CD4-positive, alpha-beta T cell treated with Interleukin-10 for 1 hour (primary cell): ENCODE measurements at regions not wholly inside any gene's neighbourhood (a gene's known extent, or its start where the extent isn't known, plus 50 kb on each side); places are given as distances from the start of the nearest gene placed in this dataset.

Experiments used
- DNase-seq: peaks from one replicate; pipeline ENCODE4 v3.0.0-alpha.2; 2020

- no peak for DNase-seq
Observed at GRCh38 chr12:92294676-92295440, 149.2 kb upstream of the BTG1 start.

DNA sequence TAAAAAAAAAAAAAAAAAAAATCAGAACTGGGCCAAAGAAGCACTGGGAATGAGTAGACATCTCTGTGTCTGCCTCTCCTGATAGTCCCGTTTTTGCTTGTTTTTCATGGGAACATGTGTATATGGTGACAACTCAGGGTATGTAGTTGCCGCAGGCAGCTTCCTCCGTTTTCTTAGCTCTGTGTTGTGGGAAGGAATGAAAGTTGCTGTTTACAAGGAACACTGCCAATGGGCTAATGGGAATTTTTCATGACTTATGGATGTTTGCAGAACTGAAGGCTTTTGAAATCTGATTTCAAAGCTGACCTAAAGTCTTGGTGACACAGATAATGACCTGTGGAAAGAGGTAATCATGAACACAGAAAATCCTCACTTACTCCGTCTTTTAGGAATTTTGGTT lies 146.4 kb upstream of the BTG1 start:
- DNase-seq = no peak

- DNase-seq = no peak
Observed at GRCh38 chr12:92290886-92291285, 145.2 kb upstream of the BTG1 start.

DNA sequence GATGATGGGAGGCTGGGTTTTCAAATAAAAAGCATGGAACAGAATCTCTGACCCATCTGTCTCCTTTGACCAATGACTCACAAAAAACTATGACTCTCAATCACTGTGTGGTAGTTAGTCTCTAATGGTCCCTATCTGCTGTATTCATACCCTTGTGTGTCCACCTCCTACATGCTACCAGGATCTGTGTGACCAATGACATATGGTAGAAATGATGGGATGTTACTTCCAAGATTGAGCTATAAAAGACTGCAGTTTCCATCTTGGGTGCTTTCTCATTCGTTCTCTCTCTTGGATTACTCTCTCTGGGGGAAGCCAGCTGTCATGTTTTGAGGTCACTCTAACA lies 144.7 kb upstream of the BTG1 start:
- DNase-seq = no peak

DNA sequence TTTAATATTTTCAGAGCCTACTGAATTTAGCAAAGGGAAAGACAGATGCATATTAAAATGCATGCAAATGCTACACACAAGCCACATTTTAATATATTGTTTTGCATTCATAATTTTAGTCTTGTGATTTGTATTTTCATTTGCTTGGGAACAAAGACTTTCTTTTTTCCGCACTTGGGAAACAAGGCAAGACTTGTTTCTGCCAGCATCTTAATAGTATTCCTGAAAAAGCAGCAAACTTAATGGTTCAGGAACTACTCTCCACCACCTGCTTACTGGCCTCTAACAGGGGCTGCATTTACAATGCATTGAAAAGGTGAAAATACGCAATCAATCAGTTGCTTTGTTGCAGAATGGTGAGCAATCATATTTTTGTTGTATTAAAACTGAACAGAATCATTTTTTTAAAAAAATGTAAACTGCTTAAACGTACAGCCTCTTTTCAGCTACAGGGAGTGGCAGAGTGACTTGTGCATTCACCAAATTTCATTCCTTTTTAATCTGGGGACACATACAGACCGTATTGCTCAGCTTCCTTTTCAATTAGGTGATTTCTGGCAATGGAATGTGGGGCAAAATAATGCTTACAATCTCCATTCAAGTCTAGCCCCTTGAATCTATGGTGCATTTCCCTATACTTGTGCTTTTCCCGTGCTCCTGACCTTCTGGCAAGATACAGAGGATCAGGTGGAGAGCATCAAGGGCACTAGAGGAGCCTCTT lies 144.1 kb upstream of the BTG1 start:
- DNase-seq = no peak

GRCh38 chr12:92288561-92288960 lies 142.9 kb upstream of the BTG1 start:
- no peak for DNase-seq

- no peak for DNase-seq
Observed at GRCh38 chr12:92278378-92278828, 132.8 kb upstream of the BTG1 start.

DNA sequence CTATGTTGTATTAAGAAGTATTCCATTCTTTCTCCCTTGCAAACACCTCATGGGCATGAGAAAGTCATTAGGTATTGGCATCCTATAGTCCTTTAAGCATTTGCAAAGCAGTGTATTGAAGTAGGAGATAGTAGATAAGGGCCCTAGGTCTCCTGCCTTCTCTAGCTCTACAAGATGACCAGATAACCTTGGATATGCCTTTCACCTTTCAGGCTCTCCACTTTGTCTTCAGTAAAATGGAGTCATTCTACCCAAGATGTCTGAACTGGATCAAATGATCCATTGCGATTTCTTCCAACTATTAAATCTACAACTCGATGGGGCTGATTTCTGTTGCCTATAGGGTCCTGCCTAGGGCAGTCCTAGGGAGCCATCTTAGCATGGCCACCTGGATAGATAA lies 132.1 kb upstream of the BTG1 start:
- no peak for DNase-seq

- DNase-seq = no peak
Observed at GRCh38 chr12:92276276-92276675, 130.6 kb upstream of the BTG1 start.

GRCh38 chr12:92275443-92276154 lies 130.0 kb upstream of the BTG1 start:
- DNase-seq = no peak

- DNase-seq = no peak
Observed at GRCh38 chr12:92273076-92273475, 127.4 kb upstream of the BTG1 start.

DNA sequence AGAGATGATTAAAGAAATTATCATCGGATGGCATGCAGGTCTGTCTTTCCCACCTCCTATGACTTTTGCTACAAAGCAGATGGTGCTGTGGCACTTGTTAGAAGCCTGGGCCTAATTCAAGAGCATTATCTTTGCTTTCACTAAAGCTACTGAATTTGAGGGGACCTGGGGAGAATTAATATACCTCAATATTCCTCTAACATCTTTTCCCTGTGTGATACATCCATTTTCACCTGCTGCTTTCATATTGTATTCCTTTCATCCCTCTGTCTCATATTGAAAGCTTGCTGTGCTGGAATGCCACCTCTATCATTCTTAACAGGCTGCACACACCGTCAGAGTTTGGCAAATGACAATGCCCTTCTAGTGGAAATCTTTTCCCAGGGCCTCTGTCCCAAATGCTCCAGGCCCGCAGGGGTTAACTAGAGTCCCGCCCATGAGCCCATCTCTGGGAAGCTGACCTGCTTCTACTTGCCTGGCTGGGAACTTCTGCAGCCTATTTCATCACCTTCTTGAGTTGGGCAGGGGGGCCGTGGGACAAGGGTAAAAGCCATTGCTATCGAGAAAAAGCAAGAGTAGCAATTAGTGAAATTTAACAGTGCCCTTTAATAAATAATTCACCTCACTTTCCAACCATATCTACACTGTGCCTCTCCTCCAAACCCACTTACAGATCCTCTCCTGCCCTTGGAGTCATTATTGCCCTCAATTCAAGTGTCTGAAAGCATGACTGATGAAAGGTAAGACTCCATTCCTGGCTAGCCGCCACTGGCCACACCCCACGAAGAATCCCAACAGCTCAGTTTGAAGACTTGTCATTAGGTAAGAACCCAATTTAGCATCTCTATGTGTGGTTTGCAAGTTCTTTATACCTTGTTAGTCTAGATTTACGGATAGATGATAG lies 126.7 kb upstream of the BTG1 start:
- no peak for DNase-seq

GRCh38 chr12:92271341-92271740 lies 125.7 kb upstream of the BTG1 start:
- DNase-seq = no peak

DNA sequence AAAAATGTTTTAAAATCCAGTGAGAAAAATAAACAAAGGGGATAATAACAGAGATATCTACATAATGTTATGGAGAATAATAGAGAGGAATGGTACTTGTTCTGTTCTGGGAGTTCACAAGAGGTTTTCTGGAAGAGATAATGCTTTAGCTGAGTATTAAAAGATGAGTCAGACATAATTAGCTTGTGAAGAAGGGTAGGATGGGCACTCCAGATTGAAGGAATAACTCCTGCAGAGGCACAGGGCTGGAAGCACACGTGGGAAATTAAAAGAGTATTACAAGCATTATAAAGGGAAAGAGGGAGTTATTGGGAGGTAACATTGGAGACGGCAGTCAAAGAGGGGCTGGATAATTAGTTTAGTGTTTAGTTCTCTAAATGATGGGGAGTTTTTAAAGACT lies 124.9 kb upstream of the BTG1 start:
- no peak for DNase-seq

DNA sequence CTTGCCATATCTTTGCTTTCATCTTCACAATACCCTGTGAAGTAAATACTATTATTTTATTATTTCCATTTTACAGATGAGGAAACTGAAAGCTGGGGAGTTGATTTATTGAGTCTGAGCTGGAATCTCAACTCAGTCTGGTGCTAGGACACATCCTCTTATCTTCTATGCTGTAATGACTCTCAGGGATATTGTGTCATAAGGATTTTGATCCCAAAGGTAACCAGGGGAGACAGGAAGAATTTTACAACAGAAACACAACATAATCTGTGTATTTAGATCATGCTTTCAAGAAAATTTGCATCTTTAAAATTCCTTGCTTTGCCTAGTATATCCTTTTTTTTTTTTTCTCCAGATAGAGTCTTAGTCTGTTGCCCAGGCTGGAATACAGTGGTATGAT lies 123.3 kb upstream of the BTG1 start:
- DNase-seq = no peak

DNA sequence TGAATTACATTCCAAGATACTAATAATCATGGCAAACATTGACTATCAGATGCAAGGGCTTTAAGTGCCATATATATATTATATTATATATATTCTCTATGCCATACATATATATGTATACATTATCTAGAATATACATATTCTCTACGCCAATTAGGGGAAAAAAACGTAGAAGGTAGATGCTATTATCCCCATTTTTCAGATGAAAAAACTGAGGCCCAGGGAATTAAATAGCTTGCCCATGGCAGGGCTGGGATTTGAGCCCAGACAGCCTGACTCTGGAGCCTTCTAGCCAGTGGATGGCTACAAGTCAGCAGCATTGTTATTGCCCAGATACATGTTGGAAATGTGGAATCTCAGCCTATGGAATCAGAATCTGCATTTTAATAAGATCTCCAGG lies 116.0 kb upstream of the BTG1 start:
- no peak for DNase-seq

DNA sequence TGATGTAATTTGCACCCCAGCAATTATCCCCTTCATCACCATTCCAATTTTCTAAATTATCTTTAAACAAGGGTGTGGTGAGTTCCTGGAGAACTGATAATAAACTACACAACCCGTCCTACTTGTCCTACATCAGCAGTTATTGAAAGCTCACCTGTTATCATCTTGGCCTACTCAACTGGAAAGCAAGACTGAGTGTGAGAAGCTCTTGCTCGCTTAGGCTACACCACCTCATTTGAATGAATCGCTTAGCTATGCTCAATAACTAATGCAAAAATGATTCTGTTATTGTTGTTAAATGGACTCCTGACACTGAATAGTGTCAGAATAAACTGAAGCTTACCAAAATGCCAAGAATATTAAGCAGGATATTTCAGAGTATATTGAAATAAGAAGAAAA lies 115.4 kb upstream of the BTG1 start:
- no peak for DNase-seq

DNA sequence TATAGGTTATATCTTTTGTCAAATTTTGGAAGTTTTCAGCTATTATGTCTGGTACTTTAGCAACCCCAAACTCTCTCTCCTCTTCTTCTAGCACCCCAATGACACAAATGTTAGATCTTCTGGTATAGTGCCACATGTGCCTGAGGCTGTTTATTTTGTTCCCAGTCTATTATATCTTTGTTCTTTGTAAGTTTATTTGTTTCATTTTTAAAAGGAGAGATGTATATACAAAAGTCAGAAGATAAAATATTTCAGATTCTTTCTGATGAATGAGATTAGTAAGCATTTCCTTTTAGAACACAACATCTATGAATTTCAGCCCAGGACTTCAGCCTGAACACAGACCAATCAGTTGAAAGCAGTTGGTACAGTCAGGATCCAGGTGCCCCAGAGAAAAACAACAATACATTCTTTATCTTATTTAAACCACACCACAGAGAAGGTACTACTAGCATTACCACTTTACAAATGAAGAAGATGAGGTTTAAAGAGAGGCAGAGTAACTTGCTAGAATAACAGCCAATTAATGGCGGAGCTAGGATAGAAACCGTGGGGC lies 114.1 kb upstream of the BTG1 start:
- DNase-seq = no peak

DNA sequence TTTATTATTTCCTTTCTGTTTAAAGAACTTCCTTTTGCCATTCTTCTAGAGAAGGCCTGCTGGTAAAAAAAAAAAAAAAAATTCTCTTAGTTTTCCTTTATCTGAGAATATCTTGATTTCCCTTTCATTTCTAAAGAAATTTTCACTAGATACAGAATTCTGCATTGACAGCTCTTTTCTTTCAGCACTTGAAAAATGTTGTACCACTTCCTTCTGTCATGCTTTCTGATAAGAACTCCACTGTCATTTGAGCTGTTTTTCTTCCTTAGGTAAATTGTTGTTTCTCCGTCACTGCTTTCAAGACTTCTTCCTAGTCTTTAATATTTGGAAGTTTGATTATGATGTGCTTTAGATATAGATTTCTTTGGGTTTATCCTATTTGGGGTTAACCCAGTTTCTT lies 113.6 kb upstream of the BTG1 start:
- no peak for DNase-seq

GRCh38 chr12:92257261-92257660 lies 111.6 kb upstream of the BTG1 start:
- no peak for DNase-seq

GRCh38 chr12:92255741-92256140 lies 110.1 kb upstream of the BTG1 start:
- DNase-seq = no peak

GRCh38 chr12:92253301-92253700 lies 107.7 kb upstream of the BTG1 start:
- DNase-seq = no peak

DNA sequence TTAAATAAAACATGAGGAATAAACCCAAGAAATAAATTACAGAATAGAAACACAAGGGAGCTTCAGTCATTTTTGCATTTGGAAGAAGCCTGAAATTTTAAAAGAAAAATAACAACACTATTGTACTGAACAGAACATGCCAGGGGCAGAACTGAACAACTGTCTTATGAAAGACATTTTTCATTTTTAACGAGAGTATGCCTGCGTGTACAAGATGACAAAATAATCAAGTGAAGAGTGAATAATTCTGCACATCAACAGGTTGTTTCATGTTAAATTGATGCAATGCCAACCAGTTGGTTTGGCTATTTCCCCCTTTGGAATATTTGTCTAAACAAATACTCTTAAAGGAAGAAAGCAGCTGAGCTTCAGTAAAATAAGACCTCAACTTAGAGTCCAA lies 103.3 kb upstream of the BTG1 start:
- no peak for DNase-seq
